ENCODE measurements at regions not wholly inside any gene's neighbourhood (a gene's known extent, or its start where the extent isn't known, plus 50 kb on each side); places are given as distances from the start of the nearest gene placed in this dataset.
A peak's percentile ranks its signal among the peaks of the same experiment; 100 is the strongest.
"Not testable (repeated sequence)": the region's sequence is repeated elsewhere in the genome, so short reads cannot be mapped to it uniquely, and the experiment has no call there.

GRCh38 chr16:88128556-88128955, 177.3 kb downstream of the BANP start:
- no peak for DNase-seq

DNA sequence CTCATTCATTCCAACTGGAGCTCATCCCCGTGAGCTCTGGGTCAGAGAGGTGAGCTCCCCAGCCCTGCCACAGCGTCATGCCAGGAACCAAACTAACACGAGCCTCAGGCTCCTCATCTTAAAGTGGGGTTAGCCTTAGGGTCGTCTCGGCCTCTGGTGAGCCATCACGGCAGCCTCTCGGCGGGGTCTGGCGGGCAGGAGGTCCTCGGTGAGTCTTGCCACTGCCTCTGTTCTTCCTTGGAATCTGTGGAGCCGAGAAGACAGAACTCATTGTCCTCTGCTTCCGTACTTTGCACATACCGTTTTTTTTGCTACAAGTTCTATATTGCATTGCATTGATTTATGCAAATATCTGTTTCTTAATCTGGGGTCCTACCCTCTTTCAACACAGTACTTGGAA, 177.9 kb downstream of the BANP start:
- DNase-seq: not testable (repeated sequence)

DNA sequence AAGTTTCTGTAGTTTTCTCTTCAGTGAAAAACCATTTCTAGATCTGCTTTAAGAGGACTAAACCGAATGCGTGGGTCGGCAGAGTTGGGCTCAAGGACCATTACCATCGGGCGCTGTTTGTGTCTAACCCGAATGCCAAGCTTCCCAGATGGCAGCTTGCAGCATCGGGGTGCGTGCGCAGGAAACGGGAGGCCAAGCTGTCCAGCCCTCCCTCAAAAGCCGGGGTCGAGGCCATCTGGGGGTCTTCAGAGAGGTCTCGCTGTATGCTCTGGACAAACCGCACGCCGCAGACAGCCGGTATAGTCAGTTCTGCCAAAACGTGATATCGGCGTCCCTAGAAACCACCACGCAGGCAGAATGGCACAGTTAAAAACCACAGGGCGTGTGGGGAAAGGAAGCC, 178.8 kb downstream of the BANP start:
- no peak for DNase-seq

- no peak for DNase-seq
These were observed 179.4 kb downstream of the BANP start for GRCh38 chr16:88130681-88131080.

- no peak for DNase-seq
These were observed 180.0 kb downstream of the BANP start for GRCh38 chr16:88131256-88131655.

DNA sequence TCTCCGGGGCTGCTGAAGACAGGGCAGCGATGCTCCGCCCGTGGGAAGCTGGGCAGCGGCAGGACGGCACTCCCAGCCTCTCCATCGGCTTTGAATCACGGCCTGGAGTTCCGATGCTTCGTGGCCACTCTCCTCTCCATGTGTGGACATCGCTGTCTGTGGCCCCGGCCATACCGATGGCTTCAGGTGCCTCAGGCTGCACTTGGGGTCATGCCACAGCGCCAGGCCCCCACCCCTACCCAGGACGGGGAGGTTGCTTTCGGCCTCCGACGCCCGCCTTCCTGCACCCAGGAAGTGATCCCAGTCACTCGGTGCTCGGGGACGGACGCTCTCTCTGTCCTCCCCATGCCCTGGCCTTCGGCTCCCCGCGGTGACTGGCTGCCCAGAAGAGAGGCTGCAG, 180.7 kb downstream of the BANP start:
- DNase-seq: no peak

DNA sequence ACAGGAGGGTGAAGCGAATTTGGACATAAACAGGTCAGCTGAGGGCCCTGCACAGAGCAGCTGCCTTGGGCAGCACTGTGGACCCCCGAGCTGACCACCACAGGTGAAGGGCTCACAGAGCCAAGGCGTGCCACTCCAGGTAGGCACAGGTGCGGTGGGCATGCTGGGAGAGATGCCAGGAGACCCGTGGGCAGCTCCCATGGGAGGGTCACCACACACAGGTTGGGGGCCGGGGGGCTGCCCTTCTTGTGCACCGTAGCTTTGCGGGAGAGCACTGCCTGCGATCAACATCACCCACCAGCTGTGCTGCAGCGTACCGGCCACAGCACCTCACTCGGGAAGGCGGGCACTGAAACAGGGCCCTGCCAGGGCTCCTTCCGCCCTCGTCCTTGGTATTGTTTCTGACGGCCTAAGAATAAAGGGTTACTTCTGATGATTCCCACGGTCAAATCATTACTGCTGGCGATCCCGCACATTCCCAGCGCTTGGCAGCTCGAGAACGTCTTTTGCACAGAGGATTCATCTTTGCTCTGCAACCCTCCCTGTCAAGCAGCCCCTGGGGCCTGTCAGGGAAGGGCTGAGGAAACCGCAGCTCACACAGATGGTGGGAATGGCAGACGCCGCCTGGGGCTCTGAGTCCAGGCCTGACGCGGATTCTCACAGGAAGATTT, 181.7 kb downstream of the BANP start:
- DNase-seq: peak; percentile 10

GRCh38 chr16:88133507-88133843, 182.2 kb downstream of the BANP start:
- DNase-seq: no peak

DNA sequence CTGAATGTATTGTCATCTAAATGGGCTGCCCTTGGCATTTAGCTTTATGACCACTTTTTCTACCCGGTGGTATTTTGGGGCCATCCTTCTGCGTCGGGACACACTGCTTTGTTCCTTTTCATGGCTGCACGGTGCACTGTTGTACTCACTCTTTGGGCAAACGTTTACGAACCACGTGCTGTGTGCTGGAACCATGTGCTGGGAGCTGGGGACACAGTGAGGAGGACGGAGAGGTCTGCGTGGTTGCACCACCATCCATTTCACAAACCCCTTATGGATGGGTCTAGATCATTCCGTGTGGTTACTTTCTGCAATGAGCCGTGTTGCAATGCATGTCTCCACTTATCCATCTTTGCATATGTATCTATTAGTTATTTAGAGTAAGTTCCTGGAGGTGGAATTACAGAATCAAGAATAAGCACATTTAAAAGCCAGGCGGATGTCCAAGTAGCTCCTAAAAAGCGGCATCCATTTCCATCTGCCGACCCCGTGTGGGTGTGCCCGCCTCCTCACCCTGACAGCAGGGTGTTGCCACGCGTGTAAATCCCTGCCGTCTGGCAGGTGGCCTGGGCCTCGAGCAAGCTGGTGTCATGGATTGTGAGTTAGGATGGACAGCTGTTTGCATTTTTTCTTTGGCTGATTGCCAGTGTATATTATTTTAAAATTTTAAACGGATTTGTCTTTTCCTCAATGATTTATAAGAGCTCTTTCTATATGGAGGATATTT, 183.1 kb downstream of the BANP start:
- DNase-seq: peak; percentile 15

GRCh38 chr16:88134899-88135682, 183.9 kb downstream of the BANP start:
- peak; percentile 24 for DNase-seq

DNA sequence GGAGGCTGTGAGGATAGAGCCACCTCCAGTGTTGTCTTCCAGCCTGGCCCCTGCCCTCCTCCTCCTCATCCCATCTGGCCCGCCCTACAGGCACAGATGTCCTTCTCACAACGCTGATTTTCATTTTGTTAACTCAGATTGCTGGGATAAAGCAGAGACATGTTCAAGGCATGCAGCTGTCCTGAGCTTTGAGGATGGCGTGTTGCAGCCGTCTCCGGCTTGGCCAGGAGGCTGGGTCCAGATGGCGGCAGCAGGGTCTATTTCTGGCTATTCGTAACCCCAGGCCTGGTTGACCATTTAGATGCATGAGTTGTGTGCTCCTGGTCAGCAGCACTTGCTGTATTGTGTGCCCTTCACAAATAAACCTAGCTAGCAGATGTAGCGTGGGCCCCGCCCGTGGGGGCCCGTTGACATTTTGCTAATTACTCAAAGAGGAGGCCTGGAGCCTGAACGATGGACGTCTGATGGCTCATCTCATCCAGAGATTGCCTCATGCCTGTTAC, 185.0 kb downstream of the BANP start:
- peak; percentile 47 for DNase-seq

GRCh38 chr16:88136939-88137338, 185.7 kb downstream of the BANP start:
- not testable (repeated sequence) for DNase-seq

- DNase-seq: not testable (repeated sequence)
These were observed 187.9 kb downstream of the BANP start for GRCh38 chr16:88139141-88139540.

DNA sequence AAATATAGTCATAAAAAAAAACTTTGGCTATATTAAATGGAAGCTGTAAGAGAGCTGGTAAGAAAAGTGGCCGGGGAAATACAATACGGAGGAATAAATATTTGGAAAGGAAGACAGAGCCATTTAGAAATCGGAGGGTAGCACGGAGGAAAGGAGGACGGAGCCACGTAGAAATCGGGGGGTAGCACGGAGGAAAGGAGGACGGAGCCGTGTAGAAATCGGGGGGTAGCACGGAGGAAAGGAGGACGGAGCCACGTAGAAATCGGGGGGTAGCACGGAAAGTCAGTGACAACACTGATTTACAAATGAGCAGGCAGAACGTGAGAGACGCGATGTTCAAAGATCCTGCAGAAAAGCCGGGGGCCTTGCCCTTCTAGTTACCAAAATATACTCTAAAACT, 189.0 kb downstream of the BANP start:
- not testable (repeated sequence) for DNase-seq

DNA sequence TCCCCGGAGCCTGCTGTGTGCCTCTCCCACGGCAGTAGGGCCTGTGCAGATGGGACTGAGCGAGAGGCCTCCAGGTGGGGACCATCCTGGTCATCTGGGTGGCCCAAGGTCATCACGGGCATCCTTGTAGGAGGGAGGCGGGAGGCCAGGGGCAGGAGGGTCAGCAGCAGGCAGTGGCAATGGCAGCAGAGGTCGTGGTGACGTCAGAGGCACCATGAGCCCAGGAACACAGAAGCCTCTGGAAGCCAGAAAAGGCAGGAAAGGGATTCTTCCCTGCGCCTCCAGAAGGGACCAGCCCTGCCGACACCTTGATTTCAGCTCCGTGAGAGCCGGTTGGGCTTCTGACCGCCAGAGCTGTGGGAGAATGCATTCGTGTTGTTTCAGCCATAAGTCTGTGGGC, 190.3 kb downstream of the BANP start:
- no peak for DNase-seq

DNA sequence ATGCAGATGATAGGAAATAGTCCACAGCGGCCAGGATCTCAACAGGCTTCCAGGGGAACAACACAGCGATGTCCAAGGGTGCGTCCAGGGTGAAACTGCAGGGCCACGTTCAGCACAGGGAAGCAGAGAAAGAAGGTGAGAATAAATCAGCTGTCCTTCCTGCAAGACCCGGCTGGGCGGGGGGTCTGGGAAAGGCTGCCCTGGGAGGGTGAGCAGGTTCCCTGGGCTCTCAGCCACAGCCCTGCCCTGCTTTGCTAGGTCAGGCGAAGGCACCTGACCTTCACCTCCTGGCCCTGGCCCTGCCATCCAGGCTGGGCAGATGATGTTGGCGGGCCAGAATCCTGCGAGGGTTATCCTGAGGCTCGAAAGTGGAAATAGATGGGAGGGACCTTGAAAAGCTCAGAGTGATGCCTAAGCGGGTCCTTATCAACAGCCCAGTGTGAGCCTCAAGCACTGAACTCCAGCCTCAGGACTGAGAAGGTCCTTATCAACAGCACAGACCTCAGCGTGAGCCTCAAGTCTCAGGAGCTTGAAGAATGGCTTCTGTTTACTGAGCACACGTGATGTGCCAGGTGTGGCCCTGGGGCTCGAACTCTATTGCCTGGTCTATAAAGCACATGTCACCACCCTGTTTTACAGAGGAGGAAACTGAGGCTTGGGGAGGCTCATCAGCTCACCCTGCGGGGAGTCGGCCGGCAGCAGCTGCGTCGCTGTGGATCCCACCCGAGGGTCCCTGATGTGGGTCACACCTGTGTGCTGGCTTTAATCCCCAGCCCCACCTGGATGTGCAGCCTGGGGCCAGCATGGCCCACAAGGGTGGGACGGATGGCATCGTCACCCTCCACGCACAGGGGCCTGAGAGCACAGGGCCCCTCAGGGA, 191.1 kb downstream of the BANP start:
- DNase-seq: not testable (repeated sequence)

DNA sequence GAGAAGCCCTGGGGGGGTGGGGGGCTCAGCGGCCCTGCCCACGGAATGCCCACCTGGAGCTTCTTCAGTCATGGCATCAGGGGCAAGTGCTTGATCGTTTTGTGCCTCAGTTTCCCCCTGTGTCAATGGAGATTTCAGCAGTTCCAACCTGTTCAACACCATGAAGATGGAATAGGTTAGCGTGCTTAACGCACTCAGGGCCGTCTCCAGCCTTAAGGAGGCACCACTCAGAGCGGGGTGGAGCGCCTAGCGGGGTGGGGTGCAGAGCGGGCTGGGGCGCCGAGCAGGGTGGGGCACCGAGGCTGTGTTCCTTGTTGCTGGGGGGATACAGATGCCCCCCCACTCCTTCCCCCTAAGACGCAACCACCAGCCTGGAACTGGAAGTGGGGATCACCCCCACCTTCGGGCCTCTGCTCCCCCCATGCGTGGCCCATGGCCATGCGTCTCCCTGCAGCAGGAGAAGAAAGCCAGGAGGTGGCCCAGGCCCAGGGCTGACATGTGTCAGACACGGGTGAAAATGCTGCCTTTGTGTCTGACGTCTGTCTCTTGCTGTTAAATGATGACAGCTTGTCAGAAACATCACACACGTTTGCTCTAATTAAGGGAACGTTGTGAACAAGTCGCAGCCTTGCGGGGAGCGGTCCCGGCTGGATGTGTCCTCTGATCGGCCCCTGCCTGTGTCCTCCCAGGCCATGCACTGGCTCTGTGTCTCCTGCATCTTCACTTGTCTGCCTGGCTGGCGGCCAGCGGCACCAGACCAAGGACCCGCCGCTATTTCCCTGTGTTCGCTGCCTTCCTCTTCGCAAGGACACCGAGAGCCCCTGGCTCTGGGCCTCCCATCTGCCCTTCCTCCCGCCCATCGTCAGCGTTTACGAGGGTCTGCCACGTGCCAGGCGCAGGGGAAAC, 192.1 kb downstream of the BANP start:
- not testable (repeated sequence) for DNase-seq

DNA sequence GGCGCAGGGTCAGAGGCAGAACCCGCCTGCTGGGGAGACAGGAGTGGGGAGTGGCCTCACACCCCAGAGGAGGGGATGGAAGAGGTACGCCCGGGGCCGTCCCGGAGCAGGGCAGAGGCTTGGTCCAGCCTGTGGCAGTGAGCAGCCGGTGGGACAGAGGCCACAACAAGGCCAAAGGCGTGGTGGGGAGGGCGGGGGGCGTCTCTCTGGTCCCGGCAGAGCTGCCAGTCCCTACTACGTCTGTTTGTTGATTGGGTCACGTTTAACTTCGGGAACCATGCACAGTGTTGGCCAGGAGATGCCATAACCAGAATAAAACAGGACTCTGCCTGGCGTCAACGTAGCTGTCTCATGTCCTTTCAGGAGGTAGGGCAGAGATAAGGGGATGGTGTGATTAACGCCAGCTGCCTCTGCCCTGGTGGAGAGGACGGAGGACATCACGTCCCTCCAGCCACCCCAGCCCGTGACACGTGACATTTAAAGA, 192.8 kb downstream of the BANP start:
- no peak for DNase-seq

GRCh38 chr16:88145376-88145775, 194.1 kb downstream of the BANP start:
- DNase-seq: not testable (repeated sequence)

GRCh38 chr16:88145824-88146405, 194.7 kb downstream of the BANP start:
- not testable (repeated sequence) for DNase-seq

- DNase-seq: not testable (repeated sequence)
These were observed 196.8 kb downstream of the BANP start for GRCh38 chr16:88148078-88148477.
